ENCODE measurements at regions not wholly inside any gene's neighbourhood (a gene's known extent, or its start where the extent isn't known, plus 50 kb on each side); places are given as distances from the start of the nearest gene placed in this dataset.

GRCh38 chr2:183811281-183811680, 687.0 kb downstream of the NUP35 start:
- TF ChIP-seq POLR2A (IDR thresholded peaks at IDR 0.05; ENCODE audit: low read depth) (no peak), CTCF (IDR thresholded peaks at IDR 0.05) (no peak), POLR2AphosphoS5 (IDR thresholded peaks at IDR 0.05) (no peak), EP300 (IDR thresholded peaks at IDR 0.05) (no peak)

Data from esophagus muscularis mucosa (tissue), 4 donors.